H9 (cell line): ENCODE measurements at regions not wholly inside any gene's neighbourhood (a gene's known extent, or its start where the extent isn't known, plus 50 kb on each side); places are given as distances from the start of the nearest gene placed in this dataset.

ENCODE experiments used
- DNase-seq: peaks from one replicate; pipeline ENCODE4 v3.0.0-alpha.2; 2017
- H2AFZ ChIP-seq: one replicate; pipeline ENCODE4 v1.6.1; 2013; ENCODE audit warnings: mild to moderate bottlenecking, low read length, control low read depth, moderate library complexity
- H2AK5ac ChIP-seq: 2 replicates; pipeline ENCODE4 v1.6.1; 2013; ENCODE audit warnings: low read length, control low read depth, mixed read lengths; ENCODE audit not compliant: insufficient read length
- H2BK120ac ChIP-seq: one replicate; pipeline ENCODE4 v1.6.1; 2013; ENCODE audit warnings: low read depth, mild to moderate bottlenecking, low read length, control low read depth, inconsistent platforms; ENCODE audit not compliant: poor library complexity, severe bottlenecking
- H2BK12ac ChIP-seq: 2 replicates; pipeline ENCODE4 v1.6.1; 2013; ENCODE audit warnings: low read length, control low read depth, mixed read lengths, low read depth; ENCODE audit not compliant: insufficient read length
- H2BK15ac ChIP-seq: 2 replicates; pipeline ENCODE4 v1.6.1; 2013; ENCODE audit warnings: low read depth, low read length, control low read depth
- H2BK20ac ChIP-seq: one replicate; pipeline ENCODE4 v1.6.1; 2013; ENCODE audit warnings: low read depth, mild to moderate bottlenecking, low read length, control low read depth, inconsistent platforms; ENCODE audit not compliant: poor library complexity, severe bottlenecking
- H2BK5ac ChIP-seq: 2 replicates; pipeline ENCODE4 v1.6.1; 2013; ENCODE audit warnings: low read length, control low read depth, mixed read lengths; ENCODE audit not compliant: insufficient read length
- H3K14ac ChIP-seq: 2 replicates; pipeline ENCODE4 v1.6.1; 2013; ENCODE audit warnings: low read length, control low read depth; ENCODE audit not compliant: insufficient read depth
- H3K18ac ChIP-seq: 2 replicates; pipeline ENCODE4 v1.6.1; 2013; ENCODE audit warnings: low read depth, mild to moderate bottlenecking, mixed read lengths, low read length, control low read depth; ENCODE audit not compliant: insufficient read length
- H3K23ac ChIP-seq: 2 replicates; pipeline ENCODE4 v1.6.1; 2013; ENCODE audit warnings: low read length, control low read depth, mixed read lengths, low read depth; ENCODE audit not compliant: insufficient read length
- H3K23me2 ChIP-seq: 2 replicates; pipeline ENCODE4 v1.6.1; 2013; ENCODE audit warnings: low read depth, mild to moderate bottlenecking, mixed read lengths, low read length, control low read depth; ENCODE audit not compliant: insufficient read length, poor library complexity, severe bottlenecking
- H3K27ac ChIP-seq: 2 replicates; pipeline ENCODE4 v1.5.1; 2013; ENCODE audit warnings: low read length, control low read depth, mixed read lengths, low read depth; ENCODE audit not compliant: insufficient read length
- H3K27me3 ChIP-seq: 2 replicates; pipeline ENCODE4 v1.6.1; 2013; ENCODE audit warnings: low read length, control low read depth, inconsistent platforms; ENCODE audit not compliant: insufficient read depth
- H3K4ac ChIP-seq: 2 replicates; pipeline ENCODE4 v1.6.1; 2013; ENCODE audit warnings: low read depth, mild to moderate bottlenecking, control low read depth, inconsistent platforms, low read length, moderate library complexity
- H3K4me1 ChIP-seq: 2 replicates; pipeline ENCODE4 v1.6.1; 2013; ENCODE audit warnings: low read length, control low read depth, inconsistent platforms; ENCODE audit not compliant: insufficient read depth
- H3K4me2 ChIP-seq: 2 replicates; pipeline ENCODE4 v1.6.1; 2013; ENCODE audit warnings: low read length, control low read depth, mixed read lengths; ENCODE audit not compliant: insufficient read length, insufficient read depth
- H3K56ac ChIP-seq: 2 replicates; pipeline ENCODE4 v1.6.1; 2013; ENCODE audit warnings: low read depth, mild to moderate bottlenecking, mixed read lengths, low read length, control low read depth; ENCODE audit not compliant: insufficient read length
- H3K79me1 ChIP-seq: 2 replicates; pipeline ENCODE4 v1.6.1; 2013; ENCODE audit warnings: low read depth, mild to moderate bottlenecking, moderate library complexity, low read length, control low read depth, inconsistent platforms; ENCODE audit not compliant: insufficient read depth, poor library complexity, severe bottlenecking
- H3K79me2 ChIP-seq: 2 replicates; pipeline ENCODE4 v1.6.1; 2013; ENCODE audit warnings: low read length, control low read depth, inconsistent platforms; ENCODE audit not compliant: insufficient read depth
- H3K9ac ChIP-seq: 2 replicates; pipeline ENCODE4 v1.6.1; 2013; ENCODE audit warnings: low read length, control low read depth, mixed read lengths; ENCODE audit not compliant: insufficient read length; ENCODE audit errors: extremely low read depth
- H3K9me3 ChIP-seq: one replicate; pipeline ENCODE4 v1.6.1; 2013; ENCODE audit warnings: low read depth, low read length, inconsistent platforms; ENCODE audit not compliant: control insufficient read depth
- H3T11ph ChIP-seq: one replicate; pipeline ENCODE4 v1.6.1; 2013; ENCODE audit warnings: mild to moderate bottlenecking, low read length, control low read depth, inconsistent platforms
- H4K20me1 ChIP-seq: one replicate; pipeline ENCODE4 v1.6.1; 2013; ENCODE audit not compliant: control insufficient read depth, insufficient read length, insufficient read depth
- H4K5ac ChIP-seq: 2 replicates; pipeline ENCODE4 v1.6.1; 2013; ENCODE audit warnings: low read depth, mild to moderate bottlenecking, mixed read lengths, low read length, control low read depth; ENCODE audit not compliant: insufficient read length
- H4K8ac ChIP-seq: replicated peaks from 2 replicates; pipeline ENCODE4 v1.6.1; 2013; ENCODE audit warnings: low read length, control low read depth, mixed read lengths, low read depth; ENCODE audit not compliant: insufficient read length
- H4K91ac ChIP-seq: 2 replicates; pipeline ENCODE4 v1.6.1; 2013; ENCODE audit warnings: low read depth, mild to moderate bottlenecking, moderate library complexity, mixed read lengths, low read length, control low read depth; ENCODE audit not compliant: insufficient read length
- H3K27ac Mint-ChIP-seq, 3 experiments: 2 replicates in 2 of 3; 3 replicates in 1 of 3; pipeline ENCODE4 v1.8.0; 2020 to 2021; ENCODE audit warnings: mixed read lengths in 3 of 3, mild to moderate bottlenecking in 1 of 3, moderate library complexity in 1 of 3
- H3K27me3 Mint-ChIP-seq: 2 replicates; pipeline ENCODE4 v1.8.0; 2021; ENCODE audit warnings: low read depth, mild to moderate bottlenecking, moderate library complexity, mixed read lengths
- H3K36me3 Mint-ChIP-seq, 3 experiments: 2 replicates in 2 of 3; 3 replicates in 1 of 3; pipeline ENCODE4 v1.8.0; 2020 to 2021; ENCODE audit warnings: low read depth in 3 of 3, mixed read lengths in 3 of 3; ENCODE audit not compliant: insufficient read depth in 1 of 3
- H3K4me1 Mint-ChIP-seq, 2 experiments: 2 replicates each; pipeline ENCODE4 v1.8.0; 2020; ENCODE audit warnings: mixed read lengths in 2 of 2
- H3K4me3 Mint-ChIP-seq, 2 experiments: 2 replicates in 1 of 2; 3 replicates in 1 of 2; pipeline ENCODE4 v1.8.0; 2020 to 2021; ENCODE audit warnings: mild to moderate bottlenecking in 2 of 2, mixed read lengths in 2 of 2, moderate library complexity in 1 of 2
- H3K9me3 Mint-ChIP-seq, 2 experiments: 2 replicates in 1 of 2; 3 replicates in 1 of 2; pipeline ENCODE4 v1.8.0; 2020; ENCODE audit warnings: mild to moderate bottlenecking in 2 of 2, mixed read lengths in 2 of 2, moderate library complexity in 1 of 2
- WGBS: extraction: QIAGEN DNeasy Blood & Tissue Kit; methylation state at CpG from one replicate; pipeline ENCODE4 v1.1.7; 2013; ENCODE audit warnings: missing lambda C conversion rate, low lambda C conversion rate, mixed read lengths; ENCODE audit not compliant: insufficient read length; ENCODE audit errors: extremely low coverage; 5-methylcytosine and 5-hydroxymethylcytosine counted together
- TF ChIP-seq, protein P1 (sequence below): fragments of 200-600 bp; sonication (generic); conservative IDR thresholded peaks from 3 replicates; pipeline ENCODE4 v1.8.0; 2021; ENCODE audit warnings: antibody characterized with exemption, mild to moderate bottlenecking

DNA sequence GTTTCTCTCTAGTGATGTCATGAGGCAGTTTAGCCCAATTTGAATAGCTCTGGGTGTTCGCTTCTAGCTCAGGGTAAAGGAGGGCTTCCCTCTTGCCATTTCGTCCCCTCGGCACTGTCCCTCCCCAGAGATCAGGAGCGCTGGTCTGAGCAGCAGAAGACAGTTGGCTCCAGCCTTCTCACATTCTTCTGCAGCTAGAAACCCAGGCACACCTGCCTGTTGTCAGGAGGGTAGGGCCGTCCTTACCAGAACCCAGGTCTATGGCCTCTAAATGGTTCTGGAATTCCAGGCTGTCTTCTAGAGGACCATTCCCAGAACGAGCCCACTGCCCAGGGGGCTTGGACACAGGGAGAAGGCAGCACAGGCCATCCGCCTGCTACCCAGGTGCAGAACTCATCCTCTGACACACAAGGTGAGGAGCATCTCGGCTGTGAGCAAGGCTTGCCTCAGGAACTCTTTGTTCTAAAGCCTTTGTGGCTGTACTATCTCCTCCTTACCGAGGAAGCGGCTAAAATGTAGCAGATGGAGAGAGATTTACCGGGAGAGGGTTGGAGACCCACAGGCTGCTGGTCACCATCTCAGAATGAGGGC lies 255.6 kb upstream of the IRX2 start:
- no peaks in the 10 kb centered on the region for H3K79me1 ChIP-seq
- H3K27me3 ChIP-seq = no peaks in the 10 kb centered on the region; the same call in 1 of the 2 replicates
- no peaks in the 10 kb centered on the region for H3K23me2 ChIP-seq
- H2BK20ac ChIP-seq = no peak overlapping the region
- H3T11ph ChIP-seq = no peak overlapping the region
- H3K4me1 ChIP-seq = no peaks in the 10 kb centered on the region
- no peak overlapping the region for H3K9ac ChIP-seq
- H3K18ac ChIP-seq = no peak overlapping the region
- H2AK5ac ChIP-seq = no peak overlapping the region
- no peak overlapping the region for H4K91ac ChIP-seq
- H3K27ac Mint-ChIP-seq = no peak overlapping the region
- no peak overlapping the region for H4K8ac ChIP-seq
- TF ChIP-seq, protein P1, sequence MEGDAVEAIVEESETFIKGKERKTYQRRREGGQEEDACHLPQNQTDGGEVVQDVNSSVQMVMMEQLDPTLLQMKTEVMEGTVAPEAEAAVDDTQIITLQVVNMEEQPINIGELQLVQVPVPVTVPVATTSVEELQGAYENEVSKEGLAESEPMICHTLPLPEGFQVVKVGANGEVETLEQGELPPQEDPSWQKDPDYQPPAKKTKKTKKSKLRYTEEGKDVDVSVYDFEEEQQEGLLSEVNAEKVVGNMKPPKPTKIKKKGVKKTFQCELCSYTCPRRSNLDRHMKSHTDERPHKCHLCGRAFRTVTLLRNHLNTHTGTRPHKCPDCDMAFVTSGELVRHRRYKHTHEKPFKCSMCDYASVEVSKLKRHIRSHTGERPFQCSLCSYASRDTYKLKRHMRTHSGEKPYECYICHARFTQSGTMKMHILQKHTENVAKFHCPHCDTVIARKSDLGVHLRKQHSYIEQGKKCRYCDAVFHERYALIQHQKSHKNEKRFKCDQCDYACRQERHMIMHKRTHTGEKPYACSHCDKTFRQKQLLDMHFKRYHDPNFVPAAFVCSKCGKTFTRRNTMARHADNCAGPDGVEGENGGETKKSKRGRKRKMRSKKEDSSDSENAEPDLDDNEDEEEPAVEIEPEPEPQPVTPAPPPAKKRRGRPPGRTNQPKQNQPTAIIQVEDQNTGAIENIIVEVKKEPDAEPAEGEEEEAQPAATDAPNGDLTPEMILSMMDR = no peak
- no peak overlapping the region for H2BK5ac ChIP-seq
- H3K79me2 ChIP-seq = no peaks in the 10 kb centered on the region
- no peak overlapping the region for H2BK15ac ChIP-seq
- no peaks in the 10 kb centered on the region for H3K4me1 Mint-ChIP-seq
- H3K9me3 ChIP-seq = no peaks in the 10 kb centered on the region
- no peak overlapping the region for H2AFZ ChIP-seq
- H3K56ac ChIP-seq = no peak overlapping the region
- peaks cover 2 to 4% (median 2%) of the 10 kb centered on the region in 3 experiments; a peak in 5 of 7 replicates for H3K36me3 Mint-ChIP-seq
- H2BK120ac ChIP-seq = no peak overlapping the region
- peaks cover 4 to 6% of the 10 kb centered on the region in 2 experiments; a peak in 4 of 5 replicates for H3K9me3 Mint-ChIP-seq
- H3K4me2 ChIP-seq = no peak overlapping the region
- DNase-seq = no peak
- H3K4me3 Mint-ChIP-seq = no peak overlapping the region
- no peak overlapping the region for H2BK12ac ChIP-seq
- no peak overlapping the region for H3K23ac ChIP-seq
- WGBS = no CpG with 5 or more reads among the region's 11 CpGs
- no peak overlapping the region for H4K5ac ChIP-seq
- H3K27ac ChIP-seq = no peak overlapping the region
- peaks cover 3% of the 10 kb centered on the region; the same call in 1 of the 2 replicates for H3K27me3 Mint-ChIP-seq
- H3K4ac ChIP-seq = no peak overlapping the region
- H3K14ac ChIP-seq = no peak overlapping the region; the same call in 1 of the 2 replicates
- H4K20me1 ChIP-seq = no peaks in the 10 kb centered on the region
